ENCODE measurements at regions not wholly inside any gene's neighbourhood (a gene's known extent, or its start where the extent isn't known, plus 50 kb on each side); places are given as distances from the start of the nearest gene placed in this dataset.
A peak's percentile ranks its signal among the peaks of the same experiment; 100 is the strongest.
"Not testable (repeated sequence)": the region's sequence is repeated elsewhere in the genome, so short reads cannot be mapped to it uniquely, and the experiment has no call there.

GRCh38 chrX:74358013-74358412 is 54.0 kb downstream of the ZCCHC13 start:
- FAIRE-seq; DNase-seq (ENCODE audit: extremely low spot score, insufficient read length, low read depth): not testable (repeated sequence)

GRCh38 chrX:74363914-74364313 is 57.4 kb upstream of the SLC16A2 start:
- FAIRE-seq (no peak), DNase-seq (ENCODE audit: extremely low spot score, insufficient read length, low read depth) (no peak)

- DNase-seq (ENCODE audit: extremely low spot score, insufficient read length, low read depth) (no peak), FAIRE-seq (no peak)
Observed at GRCh38 chrX:74369666-74370065, 51.6 kb upstream of the SLC16A2 start.

- FAIRE-seq (no peak), DNase-seq (ENCODE audit: extremely low spot score, insufficient read length, low read depth) (no peak)
Observed at GRCh38 chrX:74370487-74370886, 50.8 kb upstream of the SLC16A2 start.

GRCh38 chrX:74371425-74372222 is 49.7 kb upstream of the SLC16A2 start:
- FAIRE-seq, result peak; percentile 26
- DNase-seq (ENCODE audit: extremely low spot score, insufficient read length, low read depth), result no peak

Data from GM18507 (cell line).